Left renal cortex interstitium (tissue), 4 donors: ENCODE measurements at regions not wholly inside any gene's neighbourhood (a gene's known extent, or its start where the extent isn't known, plus 50 kb on each side); places are given as distances from the start of the nearest gene placed in this dataset.
"Not testable (repeated sequence)": the region's sequence is repeated elsewhere in the genome, so short reads cannot be mapped to it uniquely, and the experiment has no call there.

Source experiments
- DNase-seq, 4 donors: peaks; one replicate each; pipeline ENCODE4 v3.0.0-alpha.2; 2013; ENCODE audit warnings: low read depth in 4 of 4, low spot score in 2 of 4, missing footprints in 1 of 4

DNA sequence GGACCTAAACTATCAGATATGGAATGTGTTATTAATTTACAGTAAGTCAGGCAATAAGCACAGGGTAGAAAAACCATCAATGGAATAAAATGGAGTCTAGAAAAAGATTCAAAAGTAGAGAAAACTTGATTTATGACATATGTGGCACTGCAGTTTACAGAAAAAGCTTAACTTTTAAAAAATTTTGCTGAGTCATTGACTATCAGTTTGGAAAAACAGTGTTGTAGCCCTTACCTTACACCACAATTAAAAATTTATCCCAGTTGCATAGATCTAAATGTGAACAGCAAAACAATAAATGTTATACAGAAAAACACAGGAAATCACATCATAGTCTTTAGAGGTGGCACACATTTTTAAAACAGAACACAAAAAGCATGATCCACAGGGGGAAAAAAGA lies 108.5 kb downstream of the USP22 start:
- DNase-seq: no peak

DNA sequence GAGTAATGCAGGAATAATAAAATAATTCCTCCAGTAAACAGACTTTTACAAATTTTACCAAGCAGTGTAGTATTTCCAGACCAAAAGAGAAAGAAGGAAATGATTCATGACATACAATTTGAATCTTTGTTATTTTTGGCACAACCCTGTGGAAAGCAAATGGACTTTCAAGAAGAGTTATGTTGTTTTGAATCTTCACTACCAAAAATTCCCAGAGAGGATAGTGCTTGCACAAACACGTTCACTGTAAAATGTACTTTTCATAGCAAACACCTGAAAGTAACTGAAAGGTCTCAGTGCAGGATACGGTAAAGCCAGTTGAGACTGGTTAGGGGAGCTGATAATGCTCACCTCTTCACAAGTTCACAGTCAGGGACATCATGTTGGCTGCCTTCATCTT lies 107.1 kb downstream of the USP22 start:
- DNase-seq: no peak

DNA sequence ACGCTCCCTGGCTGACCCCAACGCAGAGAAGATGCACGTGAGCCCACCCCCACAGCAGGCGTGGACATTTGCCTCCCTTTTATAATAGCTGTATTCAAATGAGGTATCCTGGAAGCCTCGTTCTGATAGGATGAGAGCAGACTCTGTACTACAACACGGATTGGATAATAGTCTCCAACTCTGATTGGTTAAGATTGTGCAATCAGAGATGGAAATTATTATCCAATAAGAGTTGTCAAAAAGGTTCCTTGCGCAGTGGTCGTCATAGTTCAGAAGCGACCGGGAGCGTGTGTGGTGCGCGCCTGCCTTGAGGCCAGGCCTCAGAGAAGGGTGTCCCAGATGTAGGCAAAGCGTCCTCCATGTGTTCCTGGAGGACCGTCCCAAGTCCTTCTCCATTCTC lies 104.6 kb downstream of the USP22 start:
- DNase-seq: no peak

DNA sequence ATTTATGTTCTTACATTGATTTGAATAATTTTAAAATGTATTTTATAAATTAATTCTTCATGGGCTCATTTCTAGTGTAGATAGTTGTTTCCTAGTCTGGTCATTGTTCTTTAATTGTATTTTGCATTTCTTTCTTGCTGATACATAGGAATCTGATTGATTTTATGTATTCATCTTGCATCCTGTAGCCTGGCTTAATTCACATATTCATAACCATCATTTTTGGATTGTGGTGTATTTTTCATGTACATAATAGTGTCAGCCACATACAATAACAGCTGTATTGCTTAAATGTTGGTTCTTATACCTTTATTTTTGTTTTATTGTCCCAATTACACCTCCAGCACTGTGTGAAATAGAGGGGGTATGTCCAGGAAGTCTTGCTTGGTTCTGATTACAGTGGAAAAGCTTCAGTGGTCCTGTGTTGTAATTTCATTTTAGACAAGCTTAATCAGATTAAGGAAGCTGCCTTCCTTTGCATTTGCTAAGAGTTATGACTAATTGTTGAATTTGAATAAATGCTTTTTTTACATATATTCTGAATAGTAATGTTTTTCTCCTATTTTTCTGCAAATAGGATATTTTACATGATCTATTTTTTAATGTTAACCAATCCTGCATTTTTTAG lies 103.7 kb downstream of the USP22 start:
- DNase-seq: no peak

DNA sequence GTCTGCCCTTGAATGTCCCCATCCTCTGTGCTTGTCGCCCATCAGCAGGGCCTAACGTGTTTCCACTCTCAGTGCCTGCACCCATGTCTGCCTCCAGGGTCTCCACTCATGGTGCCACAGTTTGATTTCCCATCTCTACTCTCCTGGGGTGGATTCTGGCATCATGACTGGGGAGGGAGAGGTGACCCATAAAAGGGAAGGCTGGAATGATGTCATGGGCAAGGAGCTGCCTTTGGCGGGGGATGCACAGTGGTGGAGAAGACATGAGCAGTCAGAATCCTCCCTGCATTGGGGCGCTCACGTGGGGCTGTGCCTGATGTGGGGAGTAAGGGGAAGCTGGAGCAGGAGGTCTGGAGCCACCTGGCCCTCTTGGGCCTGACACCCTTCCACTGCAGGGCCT lies 100.9 kb downstream of the USP22 start:
- DNase-seq: no peak

DNA sequence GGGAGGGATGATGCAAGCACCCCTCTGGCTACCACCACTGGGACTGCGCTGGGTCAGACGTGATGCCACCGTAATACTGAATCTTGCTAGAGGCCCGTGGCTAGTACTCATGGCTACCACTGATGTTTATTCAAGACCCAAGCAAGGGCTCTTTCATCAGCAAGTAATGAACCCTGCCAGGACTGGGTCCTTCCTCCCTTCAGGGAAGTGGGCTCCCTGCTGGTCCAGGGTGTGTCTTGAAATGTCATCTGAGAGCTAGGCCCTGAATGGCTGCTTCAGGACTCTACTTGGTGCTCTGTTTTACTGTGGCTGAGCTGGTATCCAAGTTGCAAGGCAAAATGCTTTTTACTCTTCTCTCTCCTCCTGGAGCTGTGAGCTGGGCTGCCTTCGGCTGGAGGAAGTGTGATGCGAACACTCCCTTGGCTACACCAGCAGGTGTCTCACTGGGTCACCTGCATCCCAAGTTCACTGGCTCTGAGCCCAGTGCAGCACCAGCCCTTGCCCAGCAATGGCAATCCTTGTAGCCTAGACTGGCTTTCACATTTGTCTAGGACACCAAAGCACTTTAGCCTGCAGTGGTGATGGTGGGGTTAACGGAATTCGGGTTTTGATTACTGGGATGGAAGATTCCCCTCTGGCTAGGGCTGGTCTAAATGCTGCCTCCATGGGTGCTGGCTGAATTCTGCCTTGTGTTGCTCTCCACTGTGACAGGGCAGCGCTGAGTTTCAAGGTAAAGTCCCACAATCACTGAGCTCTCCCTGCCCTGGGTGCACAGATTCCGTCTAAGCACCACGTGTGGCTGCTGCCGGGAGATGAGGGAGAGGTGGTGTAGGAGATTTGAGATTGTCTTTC lies 98.6 kb downstream of the USP22 start:
- no peak for DNase-seq

DNA sequence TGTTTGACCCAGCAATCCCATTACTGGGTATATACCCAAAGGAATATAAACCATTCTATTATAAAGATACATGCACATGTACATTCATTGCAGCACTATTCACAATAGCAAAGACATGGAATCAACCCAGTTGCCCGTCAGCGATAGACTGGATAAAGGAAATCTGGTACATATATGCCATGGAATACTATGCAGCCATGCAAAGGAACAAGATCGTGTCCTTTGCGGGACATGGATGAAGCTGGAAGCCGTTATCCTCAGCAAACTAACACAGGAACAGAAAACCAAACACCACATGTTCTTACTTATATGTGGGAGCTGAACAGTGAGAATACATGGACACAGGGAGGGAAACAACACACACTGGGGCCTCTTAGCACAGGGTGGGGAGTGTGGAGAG lies 95.1 kb downstream of the USP22 start:
- not testable (repeated sequence) for DNase-seq

DNA sequence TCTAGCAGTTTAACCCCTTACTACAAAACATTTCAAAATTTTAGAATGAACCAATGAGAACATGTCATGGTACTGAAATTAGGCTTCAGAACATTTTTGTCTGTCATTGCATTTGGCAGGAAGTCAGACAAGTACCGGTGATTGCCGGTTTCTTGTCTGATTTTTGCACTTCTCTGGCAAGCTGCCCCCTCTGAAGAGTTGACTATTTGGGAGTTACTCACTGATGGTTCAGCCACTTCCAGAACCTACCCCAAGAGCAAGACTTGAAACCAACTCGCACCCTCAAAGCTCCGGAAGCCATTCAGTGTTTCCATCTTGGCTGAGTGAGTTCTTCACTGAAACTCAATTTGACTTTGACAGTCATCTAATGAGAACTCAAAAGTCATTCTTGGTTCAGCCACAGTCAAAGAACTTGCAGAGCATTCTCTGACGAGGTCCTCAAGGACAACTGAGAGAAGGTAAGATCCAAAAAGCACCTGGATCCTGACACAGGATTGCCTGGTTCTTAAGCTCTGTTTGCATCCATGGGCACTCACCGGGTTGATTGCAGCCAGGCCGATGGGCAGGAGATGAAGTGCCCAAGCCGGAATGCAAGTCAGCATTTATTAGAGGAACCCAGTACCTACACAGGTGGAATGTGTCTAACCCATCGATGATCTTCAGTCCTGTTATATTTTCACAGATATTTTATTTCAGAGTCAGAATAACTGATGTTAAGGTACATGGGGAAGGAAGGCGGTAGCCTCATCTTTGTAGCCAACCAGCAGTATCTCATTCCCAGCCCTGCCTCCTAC lies 93.6 kb downstream of the USP22 start:
- DNase-seq: no peak
